Stomach (tissue), 4 donors: ENCODE measurements at regions not wholly inside any gene's neighbourhood (a gene's known extent, or its start where the extent isn't known, plus 50 kb on each side); places are given as distances from the start of the nearest gene placed in this dataset.

Experiments
- EP300 ChIP-seq: sonication (generic); formaldehyde crosslinking; IDR thresholded peaks from one replicate; pipeline ENCODE4 v1.6.1; 2017; ENCODE audit warnings: antibody characterized with exemption
- POLR2A ChIP-seq, 4 donors: fragments of 450-650 bp; IDR thresholded peaks; one replicate each; pipeline ENCODE4 v1.6.1; 2016; ENCODE audit warnings: antibody characterized with exemption in 4 of 4, control low read depth in 2 of 4, mild to moderate bottlenecking in 1 of 4, moderate library complexity in 1 of 4
- POLR2AphosphoS5 ChIP-seq, 3 donors: sonication (generic); formaldehyde crosslinking; IDR thresholded peaks; one replicate each; pipeline ENCODE4 v1.6.1; 2016; ENCODE audit warnings: antibody characterized with exemption in 3 of 3
- TF ChIP-seq, protein P1 (sequence below), 7 experiments: fragments of 450-650 bp in 4 of 7; fragments of 200-600 bp in 3 of 7; sonication (generic) in 3 of 7; IDR thresholded peaks; one replicate each; pipeline ENCODE4 v1.5.1; 2016 to 2019; ENCODE audit warnings: antibody characterized with exemption in 7 of 7, control low read depth in 2 of 7, mild to moderate bottlenecking in 1 of 7

DNA sequence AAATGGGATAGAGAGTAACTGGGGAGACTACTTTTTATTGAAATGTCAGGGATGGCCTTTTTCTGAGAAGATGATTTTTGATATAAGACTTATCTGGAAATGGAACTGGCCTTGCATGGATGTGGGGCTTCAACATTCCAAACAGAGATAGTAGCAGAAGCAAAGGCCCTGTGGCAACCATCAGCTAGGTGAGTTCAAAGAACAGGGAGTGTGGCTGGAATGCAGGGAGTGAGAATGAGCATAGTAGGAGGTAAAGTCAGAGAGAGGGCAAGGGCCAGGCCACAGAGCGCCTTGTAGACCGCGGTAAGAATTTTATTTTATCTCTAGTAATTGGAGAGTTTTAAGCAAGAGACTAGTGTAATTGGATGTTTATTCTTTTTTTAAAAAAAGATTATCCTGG lies 227.0 kb upstream of the B3GALT2 start:
- TF ChIP-seq, protein P1, sequence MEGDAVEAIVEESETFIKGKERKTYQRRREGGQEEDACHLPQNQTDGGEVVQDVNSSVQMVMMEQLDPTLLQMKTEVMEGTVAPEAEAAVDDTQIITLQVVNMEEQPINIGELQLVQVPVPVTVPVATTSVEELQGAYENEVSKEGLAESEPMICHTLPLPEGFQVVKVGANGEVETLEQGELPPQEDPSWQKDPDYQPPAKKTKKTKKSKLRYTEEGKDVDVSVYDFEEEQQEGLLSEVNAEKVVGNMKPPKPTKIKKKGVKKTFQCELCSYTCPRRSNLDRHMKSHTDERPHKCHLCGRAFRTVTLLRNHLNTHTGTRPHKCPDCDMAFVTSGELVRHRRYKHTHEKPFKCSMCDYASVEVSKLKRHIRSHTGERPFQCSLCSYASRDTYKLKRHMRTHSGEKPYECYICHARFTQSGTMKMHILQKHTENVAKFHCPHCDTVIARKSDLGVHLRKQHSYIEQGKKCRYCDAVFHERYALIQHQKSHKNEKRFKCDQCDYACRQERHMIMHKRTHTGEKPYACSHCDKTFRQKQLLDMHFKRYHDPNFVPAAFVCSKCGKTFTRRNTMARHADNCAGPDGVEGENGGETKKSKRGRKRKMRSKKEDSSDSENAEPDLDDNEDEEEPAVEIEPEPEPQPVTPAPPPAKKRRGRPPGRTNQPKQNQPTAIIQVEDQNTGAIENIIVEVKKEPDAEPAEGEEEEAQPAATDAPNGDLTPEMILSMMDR (IDR thresholded peaks at IDR 0.05), result no peak
- TF ChIP-seq POLR2A (IDR thresholded peaks at IDR 0.05) (no peak), EP300 (no peak), POLR2AphosphoS5 (IDR thresholded peaks at IDR 0.05) (no peak)
